IMR-90 (cell line): ENCODE measurements at regions not wholly inside any gene's neighbourhood (a gene's known extent, or its start where the extent isn't known, plus 50 kb on each side); places are given as distances from the start of the nearest gene placed in this dataset.

Experiments
- CTCF ChIP-seq: conservative IDR thresholded peaks from 2 replicates; pipeline ENCODE4 v1.5.1; 2012; ENCODE audit warnings: mild to moderate bottlenecking, low read depth, low read length, improper control_type of control experiment
- MAZ ChIP-seq: IDR thresholded peaks from 2 replicates; pipeline ENCODE4 v1.6.1; 2012; ENCODE audit warnings: low read depth, mild to moderate bottlenecking, low read length, improper control_type of control experiment, moderate library complexity, borderline replicate concordance
- POLR2A ChIP-seq: IDR thresholded peaks from 2 replicates; pipeline ENCODE4 v1.6.1; 2012; ENCODE audit warnings: mild to moderate bottlenecking, low read depth, low read length

GRCh38 chr1:73104749-73105148 is 822.4 kb upstream of the NEGR1 start:
- TF ChIP-seq MAZ, result no peak
- TF ChIP-seq CTCF, result no peak
- no peak for TF ChIP-seq POLR2A
